ENCODE measurements at regions not wholly inside any gene's neighbourhood (a gene's known extent, or its start where the extent isn't known, plus 50 kb on each side); places are given as distances from the start of the nearest gene placed in this dataset.

- Mint-ChIP-seq H3K4me1 (ENCODE audit: unreplicated experiment) (peaks cover 68% of the 10 kb centered on the region), H3K4me3 (ENCODE audit: unreplicated experiment) (no peak overlapping the region), H3K9me3 (ENCODE audit: unreplicated experiment) (no peaks in the 10 kb centered on the region), H3K27ac (ENCODE audit: unreplicated experiment) (peak overlapping the region; percentile 81), H3K36me3 (ENCODE audit: unreplicated experiment) (no peaks in the 10 kb centered on the region), H3K27me3 (ENCODE audit: unreplicated experiment) (no peaks in the 10 kb centered on the region)
- DNase-seq (ENCODE audit: extremely low spot score, unreplicated experiment) = no peak
- TF ChIP-seq CTCF (IDR thresholded peaks at IDR 0.05) = no peak
These were observed 176.0 kb upstream of the AKR1E2 start for GRCh38 chr10:4649886-4650508.

- H3K4me1 Mint-ChIP-seq (ENCODE audit: unreplicated experiment) = peaks cover 63% of the 10 kb centered on the region
- peak overlapping the region; percentile 81 for H3K27ac Mint-ChIP-seq (ENCODE audit: unreplicated experiment)
- H3K27me3 Mint-ChIP-seq (ENCODE audit: unreplicated experiment) = no peaks in the 10 kb centered on the region
- DNase-seq (ENCODE audit: extremely low spot score, unreplicated experiment) = no peak
- no peak overlapping the region for H3K4me3 Mint-ChIP-seq (ENCODE audit: unreplicated experiment)
- no peaks in the 10 kb centered on the region for H3K9me3 Mint-ChIP-seq (ENCODE audit: unreplicated experiment)
- TF ChIP-seq CTCF (IDR thresholded peaks at IDR 0.05) = no peak
- H3K36me3 Mint-ChIP-seq (ENCODE audit: unreplicated experiment) = no peaks in the 10 kb centered on the region
These were observed 176.5 kb upstream of the AKR1E2 start for GRCh38 chr10:4649471-4649870.

GRCh38 chr10:4648999-4649398 lies 177.0 kb upstream of the AKR1E2 start:
- H3K4me3 Mint-ChIP-seq (ENCODE audit: unreplicated experiment) = no peak overlapping the region
- no peaks in the 10 kb centered on the region for H3K36me3 Mint-ChIP-seq (ENCODE audit: unreplicated experiment)
- no peaks in the 10 kb centered on the region for H3K27me3 Mint-ChIP-seq (ENCODE audit: unreplicated experiment)
- no peaks in the 10 kb centered on the region for H3K9me3 Mint-ChIP-seq (ENCODE audit: unreplicated experiment)
- no peak for TF ChIP-seq CTCF (IDR thresholded peaks at IDR 0.05)
- peak overlapping the region; percentile 81 for H3K27ac Mint-ChIP-seq (ENCODE audit: unreplicated experiment)
- DNase-seq (ENCODE audit: extremely low spot score, unreplicated experiment) = no peak
- H3K4me1 Mint-ChIP-seq (ENCODE audit: unreplicated experiment) = peaks cover 61% of the 10 kb centered on the region

DNA sequence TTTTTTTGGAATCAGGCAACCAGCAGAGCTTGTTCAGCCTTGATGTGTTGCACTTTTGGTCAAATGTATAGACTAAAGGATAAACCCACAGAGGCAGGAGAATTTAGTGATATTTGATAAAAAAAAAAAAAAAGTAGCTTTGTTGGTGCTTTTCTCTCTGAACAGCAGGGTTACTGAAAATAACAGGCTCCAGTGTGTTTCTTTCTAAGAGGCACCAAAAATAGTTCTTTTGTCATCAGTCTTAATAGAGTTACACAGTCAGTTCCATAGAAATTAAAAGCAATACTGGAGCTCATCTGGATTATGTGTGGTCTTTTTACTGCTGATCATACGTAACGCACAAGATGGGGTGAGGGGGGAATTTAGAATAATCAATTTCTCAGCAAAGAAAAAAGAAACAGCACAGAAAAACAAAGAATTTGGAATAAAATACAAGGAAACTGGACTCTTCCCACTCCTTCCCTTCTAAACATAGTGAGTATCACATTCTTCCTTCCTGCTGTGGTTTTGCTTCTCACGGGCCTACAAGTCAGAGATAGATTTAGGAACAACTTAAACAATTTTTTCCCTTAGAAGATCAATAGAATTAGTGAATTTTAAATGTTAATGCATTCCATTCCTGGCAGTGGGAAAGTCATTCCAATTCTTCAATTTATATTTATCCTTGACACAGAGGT lies 178.8 kb upstream of the AKR1E2 start:
- Mint-ChIP-seq H3K9me3 (ENCODE audit: unreplicated experiment) (no peaks in the 10 kb centered on the region), H3K36me3 (ENCODE audit: unreplicated experiment) (no peaks in the 10 kb centered on the region), H3K27me3 (ENCODE audit: unreplicated experiment) (no peaks in the 10 kb centered on the region), H3K27ac (ENCODE audit: unreplicated experiment) (peak overlapping the region; percentile 77), H3K4me3 (ENCODE audit: unreplicated experiment) (no peak overlapping the region), H3K4me1 (ENCODE audit: unreplicated experiment) (peaks cover 46% of the 10 kb centered on the region)
- DNase-seq (ENCODE audit: extremely low spot score, unreplicated experiment) = no peak
- TF ChIP-seq CTCF (IDR thresholded peaks at IDR 0.05) = no peak

- TF ChIP-seq CTCF (IDR thresholded peaks at IDR 0.05) = no peak
- H3K4me3 Mint-ChIP-seq (ENCODE audit: unreplicated experiment) = no peak overlapping the region
- no peaks in the 10 kb centered on the region for H3K9me3 Mint-ChIP-seq (ENCODE audit: unreplicated experiment)
- H3K27ac Mint-ChIP-seq (ENCODE audit: unreplicated experiment) = peak overlapping the region; percentile 77
- no peaks in the 10 kb centered on the region for H3K36me3 Mint-ChIP-seq (ENCODE audit: unreplicated experiment)
- H3K27me3 Mint-ChIP-seq (ENCODE audit: unreplicated experiment) = no peaks in the 10 kb centered on the region
- DNase-seq (ENCODE audit: extremely low spot score, unreplicated experiment) = no peak
- H3K4me1 Mint-ChIP-seq (ENCODE audit: unreplicated experiment) = peaks cover 43% of the 10 kb centered on the region
These were observed 179.5 kb upstream of the AKR1E2 start for GRCh38 chr10:4646547-4646946.

Measured in osteocyte (in vitro differentiated cells).